IMR-90 (cell line): ENCODE measurements at regions not wholly inside any gene's neighbourhood (a gene's known extent, or its start where the extent isn't known, plus 50 kb on each side); places are given as distances from the start of the nearest gene placed in this dataset.

Experiments
- ATAC-seq: fragments of 200-7000 bp; cut with Tn5 transposase; 2 replicates; pipeline ENCODE4 v1.9.1; 2020; ENCODE audit warnings: low read depth, mild to moderate bottlenecking, moderate library complexity
- BruUV-seq: library from RNA; stranded (reverse); fragments of 400-500 nt; replicated peaks from 2 replicates; lab custom pipeline; 2021; lab: Mats Ljungman, UMichigan
- CTCF ChIA-PET: fragments of 300-600 bp; formaldehyde crosslinking; extraction: SDS; loops from one replicate; lab custom pipeline; 2021; ENCODE audit warnings: antibody characterized with exemption; lab: Yijun Ruan, JAX
- POLR2A ChIA-PET: fragments of 300-600 bp; sonication (Branson Sonifier 250); formaldehyde crosslinking; loops from one replicate; lab custom pipeline; 2022; ENCODE audit warnings: antibody characterized with exemption; ENCODE audit not compliant: unreplicated experiment; lab: Charles Lee
- DNase-seq: peaks from one replicate; pipeline ENCODE4 v3.0.0; 2013
- H2AFZ ChIP-seq: replicated peaks from 2 replicates; pipeline ENCODE3; 2013; ENCODE audit warnings: low read length, mild to moderate bottlenecking; ENCODE audit not compliant: poor library complexity
- H2AK5ac ChIP-seq: 2 replicates; pipeline ENCODE4 v1.6.1; 2013; ENCODE audit warnings: low read depth, low read length, inconsistent platforms
- H2AK9ac ChIP-seq: replicated peaks from 2 replicates; pipeline ENCODE3; 2013; ENCODE audit warnings: mild to moderate bottlenecking, low read depth, low read length, moderate library complexity; ENCODE audit not compliant: poor library complexity
- H2BK120ac ChIP-seq: 2 replicates; pipeline ENCODE4 v1.6.1; 2013; ENCODE audit warnings: low read depth, low read length, inconsistent platforms
- H2BK15ac ChIP-seq: 3 replicates; pipeline ENCODE4 v1.6.1; 2013; ENCODE audit warnings: low read depth, low read length, inconsistent platforms
- H2BK20ac ChIP-seq: 2 replicates; pipeline ENCODE4 v1.6.1; 2013; ENCODE audit warnings: low read depth, mild to moderate bottlenecking, inconsistent platforms, low read length, moderate library complexity
- H2BK5ac ChIP-seq: 2 replicates; pipeline ENCODE4 v1.6.1; 2013; ENCODE audit warnings: mild to moderate bottlenecking, low read depth, low read length, inconsistent platforms; ENCODE audit not compliant: poor library complexity, severe bottlenecking
- H3K14ac ChIP-seq: replicated peaks from 2 replicates; pipeline ENCODE4 v1.6.1; 2013; ENCODE audit warnings: low read depth, low read length, inconsistent platforms
- H3K18ac ChIP-seq: 2 replicates; pipeline ENCODE4 v1.6.1; 2013; ENCODE audit warnings: low read depth, low read length, control low read depth
- H3K23ac ChIP-seq: 2 replicates; pipeline ENCODE4 v1.6.1; 2013; ENCODE audit warnings: low read depth, low read length, inconsistent platforms
- H3K27ac ChIP-seq: 2 replicates; pipeline ENCODE4 v1.5.1; 2013; ENCODE audit warnings: mild to moderate bottlenecking, control low read depth, low read length; ENCODE audit not compliant: insufficient read depth
- H3K27me3 ChIP-seq: 2 replicates; pipeline ENCODE4 v1.6.1; 2013; ENCODE audit warnings: low read length; ENCODE audit not compliant: control insufficient read depth, insufficient read depth
- H3K36me3 ChIP-seq: 2 replicates; pipeline ENCODE4 v1.6.1; 2013; ENCODE audit warnings: low read length, mixed read lengths; ENCODE audit not compliant: control insufficient read depth, insufficient read depth
- H3K4ac ChIP-seq: 2 replicates; pipeline ENCODE4 v1.6.1; 2013; ENCODE audit warnings: low read depth, low read length, inconsistent platforms
- H3K4me1 ChIP-seq: 2 replicates; pipeline ENCODE4 v1.6.1; 2013; ENCODE audit warnings: low read length, mixed read lengths; ENCODE audit not compliant: control insufficient read depth, insufficient read depth
- H3K4me2 ChIP-seq: 2 replicates; pipeline ENCODE4 v1.6.1; 2013; ENCODE audit warnings: low read depth, mild to moderate bottlenecking, control low read depth, low read length, moderate library complexity
- H3K4me3 ChIP-seq: 2 replicates; pipeline ENCODE4 v1.5.1; 2013; ENCODE audit warnings: low read depth, mild to moderate bottlenecking, control low read depth, low read length, moderate library complexity; ENCODE audit not compliant: insufficient read depth
- H3K56ac ChIP-seq: 2 replicates; pipeline ENCODE4 v1.6.1; 2013; ENCODE audit warnings: low read length, inconsistent platforms; ENCODE audit not compliant: insufficient read depth; ENCODE audit errors: extremely low read depth
- H3K79me1 ChIP-seq, 2 experiments: 2 replicates each; pipeline ENCODE4 v1.6.1; 2013; ENCODE audit warnings: low read length in 2 of 2, inconsistent platforms in 1 of 2, low read depth in 1 of 2
- H3K9ac ChIP-seq: 2 replicates; pipeline ENCODE4 v1.6.1; 2013; ENCODE audit warnings: low read depth, low read length, control low read depth
- H3K9me1 ChIP-seq: 2 replicates; pipeline ENCODE4 v1.6.1; 2013; ENCODE audit warnings: low read length, inconsistent platforms; ENCODE audit not compliant: insufficient read depth
- H3K9me3 ChIP-seq: 2 replicates; pipeline ENCODE4 v1.6.1; 2013; ENCODE audit warnings: low read length; ENCODE audit not compliant: control insufficient read depth, insufficient read depth
- H4K20me1 ChIP-seq: 2 replicates; pipeline ENCODE4 v1.6.1; 2013; ENCODE audit warnings: low read length, inconsistent platforms; ENCODE audit not compliant: insufficient read depth
- H4K5ac ChIP-seq: 2 replicates; pipeline ENCODE4 v1.6.1; 2013; ENCODE audit warnings: mild to moderate bottlenecking, low read depth, low read length, control low read depth
- H4K8ac ChIP-seq, 2 experiments: 2 replicates each; pipeline ENCODE4 v1.6.1; 2013; ENCODE audit warnings: low read depth in 2 of 2, low read length in 2 of 2, control low read depth in 1 of 2, inconsistent platforms in 1 of 2
- H4K91ac ChIP-seq: 2 replicates; pipeline ENCODE4 v1.6.1; 2013; ENCODE audit warnings: low read depth, low read length, inconsistent platforms; ENCODE audit not compliant: insufficient read depth
- BHLHE40 ChIP-seq: fragments of 150-350 bp; IDR thresholded peaks from 2 replicates; pipeline ENCODE4 v1.6.1; 2016; ENCODE audit warnings: mild to moderate bottlenecking, low read depth, low read length
- CEBPB ChIP-seq: IDR thresholded peaks from 2 replicates; pipeline ENCODE4 v1.6.1; 2012; ENCODE audit warnings: low read depth, low read length, improper control_type of control experiment
- CHD1 ChIP-seq: IDR thresholded peaks from 2 replicates; pipeline ENCODE4 v1.6.1; 2012; ENCODE audit warnings: low read depth, low read length, improper control_type of control experiment
- MAZ ChIP-seq: IDR thresholded peaks from 2 replicates; pipeline ENCODE4 v1.6.1; 2012; ENCODE audit warnings: low read depth, mild to moderate bottlenecking, low read length, improper control_type of control experiment, moderate library complexity, borderline replicate concordance
- MXI1 ChIP-seq: IDR thresholded peaks from 2 replicates; pipeline ENCODE4 v1.6.1; 2012; ENCODE audit warnings: low read depth, mild to moderate bottlenecking, low read length, moderate library complexity, borderline replicate concordance
- POLR2A ChIP-seq: IDR thresholded peaks from 2 replicates; pipeline ENCODE4 v1.6.1; 2012; ENCODE audit warnings: mild to moderate bottlenecking, low read depth, low read length
- RAD21 ChIP-seq: IDR thresholded peaks from 2 replicates; pipeline ENCODE4 v1.6.1; 2012; ENCODE audit warnings: low read length, improper control_type of control experiment
- SMC3 ChIP-seq: fragments of 150-350 bp; IDR thresholded peaks from 2 replicates; pipeline ENCODE4 v1.6.1; 2016; ENCODE audit warnings: low read depth, mild to moderate bottlenecking, antibody characterized with exemption, low read length, moderate library complexity
- USF2 ChIP-seq: fragments of 150-350 bp; IDR thresholded peaks from 2 replicates; pipeline ENCODE4 v1.6.1; 2017; ENCODE audit warnings: mild to moderate bottlenecking, antibody characterized with exemption, low read length, low read depth
- WGBS, 2 experiments: methylation state at CpG; one replicate each; pipeline versions ENCODE4 v1.1.5 to v1.1.7; 2013; ENCODE audit warnings: missing lambda C conversion rate in 2 of 2; ENCODE audit not compliant: insufficient read length in 1 of 2; ENCODE audit errors: extremely low coverage in 2 of 2; 5-methylcytosine and 5-hydroxymethylcytosine counted together
- dilution Hi-C: fragments of 300-500 bp; cut with HindIII; formaldehyde crosslinking; loops from one replicate; pipeline ENCODE4 v1.14.3; 2018; ENCODE audit warnings: low sequenced_read_pairs; ENCODE audit not compliant: unreplicated experiment
- in situ Hi-C: fragments of 300-500 bp; cut with MboI; formaldehyde crosslinking; loops from 3 replicates; pipeline ENCODE4 v1.14.3; 2019; ENCODE audit warnings: low sequenced_read_pairs, inconsistent platforms, mixed read lengths
- intact Hi-C: fragments of 100-400 bp; cut with micrococcal nuclease; formaldehyde crosslinking; loops from 2 replicates; pipeline ENCODE4 v1.10.0; 2022
- TF ChIP-seq, protein P1 (sequence below): conservative IDR thresholded peaks from 2 replicates; pipeline ENCODE4 v1.5.1; 2012; ENCODE audit warnings: mild to moderate bottlenecking, low read depth, low read length, improper control_type of control experiment

GRCh38 chr3:64836097-64836496, 148.3 kb upstream of the ADAMTS9 start:
- no peak overlapping the region for H2AK5ac ChIP-seq
- no peak overlapping the region for H3K56ac ChIP-seq
- peak overlapping the region; percentile 9; the same call in 1 of the 2 replicates for H3K18ac ChIP-seq
- H2BK15ac ChIP-seq = no peak overlapping the region
- H3K9me3 ChIP-seq = no peaks in the 10 kb centered on the region
- WGBS, 2 experiments = 62% methylated on average over 2 of the region's 2 CpGs; no CpG with 5 or more reads in 1 of the 2 experiments
- dilution Hi-C loops (no loop called here), intact Hi-C loops (no loop called here), in situ Hi-C loops (no loop called here)
- H3K27me3 ChIP-seq = no peaks in the 10 kb centered on the region
- no peak overlapping the region for H4K91ac ChIP-seq
- H2BK20ac ChIP-seq = no peak overlapping the region
- no peak for DNase-seq
- no peak overlapping the region for H2BK5ac ChIP-seq
- H3K27ac ChIP-seq = no peak overlapping the region
- ATAC-seq = no peak
- H3K79me1 ChIP-seq = no peaks in the 10 kb centered on the region
- H4K8ac ChIP-seq = no peak overlapping the region
- H3K9me1 ChIP-seq = no peaks in the 10 kb centered on the region
- no peak overlapping the region for H3K23ac ChIP-seq
- no peaks in the 10 kb centered on the region for H4K20me1 ChIP-seq
- POLR2A ChIA-PET = no interaction called here
- no peak overlapping the region for H3K4me2 ChIP-seq
- no TSS peak for BruUV-seq
- CTCF ChIA-PET = interaction anchor here (0.6 kb wide), 1 partner anchor 52 kb away, joined by 3 read pairs; no protein-coding TSS in a partner anchor
- H2BK120ac ChIP-seq = no peak overlapping the region
- no peak overlapping the region for H4K5ac ChIP-seq
- H3K9ac ChIP-seq = no peak overlapping the region
- TF ChIP-seq MAZ = no peak
- TF ChIP-seq BHLHE40 = no peak
- no peak for TF ChIP-seq CEBPB
- no peak for TF ChIP-seq MXI1
- no peak for TF ChIP-seq RAD21
- TF ChIP-seq SMC3 = no peak
- no peak for TF ChIP-seq POLR2A
- no peak for TF ChIP-seq CHD1
- TF ChIP-seq, protein P1, sequence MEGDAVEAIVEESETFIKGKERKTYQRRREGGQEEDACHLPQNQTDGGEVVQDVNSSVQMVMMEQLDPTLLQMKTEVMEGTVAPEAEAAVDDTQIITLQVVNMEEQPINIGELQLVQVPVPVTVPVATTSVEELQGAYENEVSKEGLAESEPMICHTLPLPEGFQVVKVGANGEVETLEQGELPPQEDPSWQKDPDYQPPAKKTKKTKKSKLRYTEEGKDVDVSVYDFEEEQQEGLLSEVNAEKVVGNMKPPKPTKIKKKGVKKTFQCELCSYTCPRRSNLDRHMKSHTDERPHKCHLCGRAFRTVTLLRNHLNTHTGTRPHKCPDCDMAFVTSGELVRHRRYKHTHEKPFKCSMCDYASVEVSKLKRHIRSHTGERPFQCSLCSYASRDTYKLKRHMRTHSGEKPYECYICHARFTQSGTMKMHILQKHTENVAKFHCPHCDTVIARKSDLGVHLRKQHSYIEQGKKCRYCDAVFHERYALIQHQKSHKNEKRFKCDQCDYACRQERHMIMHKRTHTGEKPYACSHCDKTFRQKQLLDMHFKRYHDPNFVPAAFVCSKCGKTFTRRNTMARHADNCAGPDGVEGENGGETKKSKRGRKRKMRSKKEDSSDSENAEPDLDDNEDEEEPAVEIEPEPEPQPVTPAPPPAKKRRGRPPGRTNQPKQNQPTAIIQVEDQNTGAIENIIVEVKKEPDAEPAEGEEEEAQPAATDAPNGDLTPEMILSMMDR = no peak
- no peak for TF ChIP-seq USF2
- H2AK9ac ChIP-seq = no peak overlapping the region
- no peaks in the 10 kb centered on the region for H3K4me1 ChIP-seq
- no peak overlapping the region for H3K4ac ChIP-seq
- no peak overlapping the region for H3K14ac ChIP-seq
- no peak overlapping the region for H3K4me3 ChIP-seq
- no peak overlapping the region for H2AFZ ChIP-seq
- no peaks in the 10 kb centered on the region for H3K36me3 ChIP-seq
